ENCODE measurements at regions not wholly inside any gene's neighbourhood (a gene's known extent, or its start where the extent isn't known, plus 50 kb on each side); places are given as distances from the start of the nearest gene placed in this dataset.

DNA sequence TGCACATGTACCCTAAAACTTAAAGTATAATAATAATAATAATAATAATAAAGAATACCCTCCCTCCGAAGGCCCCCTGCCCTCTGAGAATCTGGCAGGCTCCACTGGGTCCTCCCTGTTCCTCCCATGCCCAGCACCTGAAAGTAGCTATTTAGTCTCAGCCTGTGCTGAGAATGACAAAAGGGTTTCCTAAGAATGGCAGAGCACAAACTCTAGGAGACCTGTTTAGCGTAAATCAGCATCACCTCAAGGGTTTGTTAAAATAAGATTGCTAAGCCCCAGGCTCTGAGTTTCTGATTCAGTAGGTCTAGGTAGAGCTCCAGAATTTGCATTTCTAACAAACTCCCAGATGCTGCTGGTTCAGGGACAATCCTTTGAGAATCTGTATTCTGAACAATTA is 606.8 kb upstream of the CDH11 start:
- no peak for DNase-seq (ENCODE audit: extremely low read depth, low read depth)
- no peak overlapping the region for H3K4me3 ChIP-seq (replicated peaks; ENCODE audit: low read depth, low read length)
- TF ChIP-seq, protein P1, sequence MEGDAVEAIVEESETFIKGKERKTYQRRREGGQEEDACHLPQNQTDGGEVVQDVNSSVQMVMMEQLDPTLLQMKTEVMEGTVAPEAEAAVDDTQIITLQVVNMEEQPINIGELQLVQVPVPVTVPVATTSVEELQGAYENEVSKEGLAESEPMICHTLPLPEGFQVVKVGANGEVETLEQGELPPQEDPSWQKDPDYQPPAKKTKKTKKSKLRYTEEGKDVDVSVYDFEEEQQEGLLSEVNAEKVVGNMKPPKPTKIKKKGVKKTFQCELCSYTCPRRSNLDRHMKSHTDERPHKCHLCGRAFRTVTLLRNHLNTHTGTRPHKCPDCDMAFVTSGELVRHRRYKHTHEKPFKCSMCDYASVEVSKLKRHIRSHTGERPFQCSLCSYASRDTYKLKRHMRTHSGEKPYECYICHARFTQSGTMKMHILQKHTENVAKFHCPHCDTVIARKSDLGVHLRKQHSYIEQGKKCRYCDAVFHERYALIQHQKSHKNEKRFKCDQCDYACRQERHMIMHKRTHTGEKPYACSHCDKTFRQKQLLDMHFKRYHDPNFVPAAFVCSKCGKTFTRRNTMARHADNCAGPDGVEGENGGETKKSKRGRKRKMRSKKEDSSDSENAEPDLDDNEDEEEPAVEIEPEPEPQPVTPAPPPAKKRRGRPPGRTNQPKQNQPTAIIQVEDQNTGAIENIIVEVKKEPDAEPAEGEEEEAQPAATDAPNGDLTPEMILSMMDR (IDR thresholded peaks at IDR 0.05; ENCODE audit: low read depth, low read length, missing control alignments), result no peak

- TF ChIP-seq, protein P1 (IDR thresholded peaks at IDR 0.05; ENCODE audit: low read depth, low read length, missing control alignments), result no peak
- H3K4me3 ChIP-seq (replicated peaks; ENCODE audit: low read depth, low read length), result no peak overlapping the region
- DNase-seq (ENCODE audit: extremely low read depth, low read depth), result no peak
Observed at GRCh38 chr16:65728167-65728566, 606.3 kb upstream of the CDH11 start.

- TF ChIP-seq, protein P1 (IDR thresholded peaks at IDR 0.05; ENCODE audit: low read depth, low read length, missing control alignments), result no peak
- H3K4me3 ChIP-seq (replicated peaks; ENCODE audit: low read depth, low read length), result no peak overlapping the region
- DNase-seq (ENCODE audit: extremely low read depth, low read depth), result no peak
Observed at GRCh38 chr16:65727534-65728137, 605.8 kb upstream of the CDH11 start.

- DNase-seq (ENCODE audit: extremely low read depth, low read depth), result no peak
- H3K4me3 ChIP-seq (replicated peaks; ENCODE audit: low read depth, low read length), result no peak overlapping the region
- TF ChIP-seq, protein P1 (IDR thresholded peaks at IDR 0.05; ENCODE audit: low read depth, low read length, missing control alignments), result no peak
Observed at GRCh38 chr16:65725156-65725845, 603.4 kb upstream of the CDH11 start.

DNA sequence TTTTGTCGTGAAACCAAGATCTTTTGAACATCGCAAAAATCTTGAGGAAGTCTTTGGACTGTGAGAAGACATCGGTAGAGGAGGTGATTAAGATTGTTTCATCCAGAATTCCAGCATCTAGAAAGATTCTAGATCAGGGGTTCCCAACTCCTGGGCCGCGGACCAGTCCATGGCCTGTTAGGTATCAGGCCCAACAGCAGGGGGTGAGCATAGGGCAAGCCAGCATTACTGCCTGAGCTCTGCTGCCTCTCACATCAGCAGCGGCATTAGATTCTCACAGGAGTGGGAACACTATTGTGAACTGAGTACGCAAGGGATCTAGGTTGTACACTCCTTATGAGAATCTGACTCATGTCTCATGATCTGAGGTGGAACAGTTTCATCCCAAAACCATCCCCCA is 600.6 kb upstream of the CDH11 start:
- H3K4me3 ChIP-seq (replicated peaks; ENCODE audit: low read depth, low read length), result no peak overlapping the region
- TF ChIP-seq, protein P1 (IDR thresholded peaks at IDR 0.05; ENCODE audit: low read depth, low read length, missing control alignments), result no peak
- no peak for DNase-seq (ENCODE audit: extremely low read depth, low read depth)

GRCh38 chr16:65717846-65718245 is 596.0 kb upstream of the CDH11 start:
- H3K4me3 ChIP-seq (replicated peaks; ENCODE audit: low read depth, low read length), result no peak overlapping the region
- TF ChIP-seq, protein P1 (IDR thresholded peaks at IDR 0.05; ENCODE audit: low read depth, low read length, missing control alignments), result no peak
- no peak for DNase-seq (ENCODE audit: extremely low read depth, low read depth)
